Common myeloid progenitor, CD34-positive (primary cell): ENCODE measurements at regions not wholly inside any gene's neighbourhood (a gene's known extent, or its start where the extent isn't known, plus 50 kb on each side); places are given as distances from the start of the nearest gene placed in this dataset.
"Not testable (repeated sequence)": the region's sequence is repeated elsewhere in the genome, so short reads cannot be mapped to it uniquely, and the experiment has no call there.

ENCODE experiments used
- CTCF ChIA-PET: fragments of 350-600 bp; sonication (Branson Sonifier 250); formaldehyde crosslinking; loops from one replicate; lab custom pipeline; 2021; ENCODE audit warnings: antibody characterized with exemption; lab: Charles Lee
- POLR2A ChIA-PET: fragments of 350-600 bp; sonication (Branson Sonifier 250); formaldehyde crosslinking; loops from one replicate; lab custom pipeline; 2021; ENCODE audit warnings: antibody characterized with exemption; lab: Charles Lee
- DNase-seq, 3 donors: peaks; one replicate each; pipeline versions ENCODE4 v3.0.0 to v3.0.0-alpha.2; 2013
- H3K27ac ChIP-seq, 2 experiments: 1 replicate in 1 of 2; 2 replicates in 1 of 2; pipeline ENCODE4 v1.7.0; 2013; ENCODE audit warnings: inconsistent platforms in 2 of 2, low read length in 2 of 2, mild to moderate bottlenecking in 2 of 2, low read depth in 1 of 2, moderate library complexity in 1 of 2; ENCODE audit not compliant: severe bottlenecking in 2 of 2, insufficient read depth in 1 of 2, poor library complexity in 1 of 2
- H3K27me3 ChIP-seq, 5 experiments: replicated peaks in 2 of 5; 1 replicate in 3 of 5; 2 replicates in 2 of 5; pipeline versions ENCODE4 v1.6.1 to v1.7.0; 2013; ENCODE audit warnings: low read length in 4 of 5, mild to moderate bottlenecking in 2 of 5, moderate library complexity in 2 of 5, inconsistent platforms in 1 of 5; ENCODE audit not compliant: insufficient read depth in 5 of 5, control insufficient read depth in 4 of 5
- H3K36me3 ChIP-seq, 4 experiments: 1 replicate in 2 of 4; 2 replicates in 2 of 4; pipeline versions ENCODE4 v1.6.1 to v1.7.0; 2013; ENCODE audit warnings: low read length in 3 of 4, control low read depth in 1 of 4, mild to moderate bottlenecking in 1 of 4; ENCODE audit not compliant: control insufficient read depth in 4 of 4, insufficient read depth in 4 of 4
- H3K4me1 ChIP-seq, 4 experiments: 1 replicate in 3 of 4; 2 replicates in 1 of 4; pipeline versions ENCODE4 v1.6.1 to v1.7.1; 2013; ENCODE audit warnings: low read length in 3 of 4, mild to moderate bottlenecking in 3 of 4, control low read depth in 1 of 4, inconsistent platforms in 1 of 4, moderate library complexity in 1 of 4; ENCODE audit not compliant: control insufficient read depth in 4 of 4, insufficient read depth in 4 of 4; ENCODE audit errors: control extremely low read depth in 1 of 4
- H3K4me3 ChIP-seq, 7 experiments: 1 replicate in 4 of 7; 2 replicates in 3 of 7; pipeline versions ENCODE4 v1.5.1 to v1.7.0; 2013; ENCODE audit warnings: mild to moderate bottlenecking in 7 of 7, low read length in 6 of 7, moderate library complexity in 6 of 7, inconsistent platforms in 2 of 7, low read depth in 2 of 7, control low read depth in 1 of 7; ENCODE audit not compliant: insufficient read depth in 4 of 7, control insufficient read depth in 1 of 7; ENCODE audit errors: extremely low read depth in 1 of 7
- H3K9me3 ChIP-seq, 5 experiments: 1 replicate in 4 of 5; 2 replicates in 1 of 5; pipeline versions ENCODE4 v1.6.1 to v1.7.1; 2013; ENCODE audit warnings: low read length in 4 of 5, mild to moderate bottlenecking in 2 of 5, inconsistent platforms in 1 of 5, low read depth in 1 of 5, moderate library complexity in 1 of 5; ENCODE audit not compliant: control insufficient read depth in 4 of 5, insufficient read depth in 2 of 5; ENCODE audit errors: control extremely low read depth in 1 of 5
- WGBS: methylation state at CpG from one replicate; pipeline ENCODE4 v1.1.5; 2013; ENCODE audit not compliant: insufficient coverage; 5-methylcytosine and 5-hydroxymethylcytosine counted together

DNA sequence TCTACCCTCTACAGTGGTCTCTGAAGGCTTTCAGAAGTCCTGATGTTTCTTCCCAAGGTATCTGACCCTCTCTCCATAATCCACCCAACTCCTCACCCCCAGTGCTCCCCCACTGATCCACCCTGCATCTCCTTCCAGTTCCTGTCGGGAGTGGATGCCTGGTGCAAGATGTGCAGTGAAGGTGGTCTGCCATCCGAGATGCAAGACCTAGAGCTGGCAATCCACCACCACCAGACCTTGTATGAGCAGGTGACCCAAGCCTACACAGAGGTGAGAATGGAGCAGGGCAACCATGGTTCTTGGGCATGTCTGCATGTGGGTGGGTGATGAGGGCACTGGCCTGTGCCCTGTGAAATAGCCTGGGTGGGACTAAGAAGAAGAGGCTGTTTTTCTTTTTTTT lies 337.8 kb upstream of the ROPN1 start:
- H3K27me3 ChIP-seq = peaks cover 0 to 9% (median 0%) of the 10 kb centered on the region in 5 experiments
- 80% methylated on average over 1 of the region's 2 CpGs for WGBS

DNA sequence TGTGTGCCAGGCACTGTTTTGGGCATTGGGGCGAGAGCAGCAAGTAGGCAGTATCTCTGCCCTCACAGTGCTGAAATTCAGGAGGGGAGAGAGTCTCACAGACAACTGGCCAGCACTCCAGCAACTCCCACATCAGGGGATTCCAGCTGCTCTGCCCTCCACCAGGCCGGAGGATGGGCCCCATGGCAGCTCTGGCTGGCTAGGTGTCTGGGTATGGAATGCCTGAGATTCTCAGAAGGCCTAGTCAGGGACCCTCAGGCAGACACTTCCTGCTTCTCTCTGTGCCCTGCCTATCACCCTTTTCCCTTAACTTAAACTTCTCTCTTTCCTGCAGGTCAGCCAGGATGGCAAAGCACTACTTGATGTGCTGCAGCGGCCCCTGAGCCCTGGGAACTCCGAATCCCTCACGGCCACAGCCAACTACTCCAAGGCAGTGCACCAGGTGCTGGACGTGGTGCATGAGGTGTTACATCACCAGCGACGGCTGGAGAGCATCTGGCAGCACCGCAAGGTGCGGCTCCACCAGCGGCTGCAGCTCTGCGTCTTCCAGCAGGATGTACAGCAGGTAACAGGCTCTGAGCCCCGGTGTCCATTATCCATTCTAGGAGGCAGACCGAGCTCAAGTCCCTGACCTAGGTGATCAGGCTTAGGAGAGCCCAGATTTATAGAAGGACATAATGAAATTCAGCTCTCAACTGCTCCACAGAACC lies 342.2 kb upstream of the ROPN1 start:
- ChIA-PET CTCF (interaction anchor here (1.3 kb wide), 1 partner anchor 15 kb away, joined by 3 read pairs; no protein-coding TSS in a partner anchor), POLR2A (no interaction called here)
- 93% methylated on average over 12 of the region's 14 CpGs for WGBS
- Histone ChIP-seq H3K9me3 (no peaks in the 10 kb centered on the region), H3K36me3 (no peaks in the 10 kb centered on the region), H3K27me3 (peaks cover 0 to 10% (median 3%) of the 10 kb centered on the region in 5 experiments), H3K4me1 (no peaks in the 10 kb centered on the region), H3K27ac (no peak overlapping the region), H3K4me3 (no peak overlapping the region)
- DNase-seq = no peak

More for the DNA sequence above, 337.8 kb upstream of the ROPN1 start:
- Histone ChIP-seq H3K36me3 (no peaks in the 10 kb centered on the region), H3K4me1 (no peaks in the 10 kb centered on the region), H3K4me3 (no peak overlapping the region), H3K27ac (no peak overlapping the region), H3K9me3 (no peaks in the 10 kb centered on the region)
- ChIA-PET CTCF (no interaction called here), POLR2A (no interaction called here)
- DNase-seq = no peak

GRCh38 chr3:124336067-124336656 lies 344.2 kb upstream of the ROPN1 start:
- peaks cover 0 to 8% (median 5%) of the 10 kb centered on the region in 5 experiments for H3K27me3 ChIP-seq
- DNase-seq = no peak
- no peak overlapping the region for H3K27ac ChIP-seq
- H3K4me1 ChIP-seq = no peaks in the 10 kb centered on the region
- H3K4me3 ChIP-seq = no peak overlapping the region
- POLR2A ChIA-PET = no interaction called here
- CTCF ChIA-PET = interaction anchor here (1.2 kb wide), 1 partner anchor 132 kb away, joined by 3 read pairs; no protein-coding TSS in a partner anchor
- 82% methylated on average over 4 of the region's 4 CpGs for WGBS
- H3K36me3 ChIP-seq = no peaks in the 10 kb centered on the region
- H3K9me3 ChIP-seq = no peaks in the 10 kb centered on the region

DNA sequence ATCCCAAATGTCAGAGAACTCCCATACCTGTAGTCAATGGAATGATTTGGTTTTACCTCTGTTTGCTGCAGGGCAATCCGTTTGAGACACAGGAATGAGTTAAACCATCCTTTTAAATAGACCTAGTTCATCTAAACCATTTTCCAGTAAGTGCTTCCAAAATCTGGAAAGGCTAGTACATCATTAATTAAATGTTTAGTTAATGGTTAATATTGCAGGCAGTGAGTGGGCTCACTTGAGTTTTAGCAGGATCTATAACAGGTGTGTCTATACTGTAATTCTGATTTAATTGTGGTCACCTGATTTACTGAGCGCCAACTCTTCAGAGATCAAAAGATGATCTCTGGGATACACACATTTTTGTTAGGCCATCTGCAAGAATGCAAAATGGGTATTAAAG lies 353.9 kb upstream of the ROPN1 start:
- Histone ChIP-seq H3K36me3 (no peaks in the 10 kb centered on the region), H3K27me3 (peaks cover 0 to 9% (median 4%) of the 10 kb centered on the region in 5 experiments), H3K4me3 (no peak overlapping the region), H3K27ac (no peak overlapping the region), H3K4me1 (no peaks in the 10 kb centered on the region), H3K9me3 (no peaks in the 10 kb centered on the region)
- ChIA-PET CTCF (no interaction called here), POLR2A (no interaction called here)
- WGBS = 100% methylated on average over 2 of the region's 2 CpGs
- no peak for DNase-seq

GRCh38 chr3:124346487-124346886 lies 354.6 kb upstream of the ROPN1 start:
- Histone ChIP-seq H3K27ac (no peak overlapping the region), H3K9me3 (no peaks in the 10 kb centered on the region), H3K27me3 (peaks cover 0 to 9% (median 2%) of the 10 kb centered on the region in 5 experiments), H3K36me3 (no peaks in the 10 kb centered on the region), H3K4me3 (no peak overlapping the region), H3K4me1 (no peaks in the 10 kb centered on the region)
- 93% methylated on average over 3 of the region's 4 CpGs for WGBS
- no peak for DNase-seq
- ChIA-PET CTCF (no interaction called here), POLR2A (no interaction called here)

GRCh38 chr3:124347418-124347817 lies 355.5 kb upstream of the ROPN1 start:
- peaks cover 0 to 9% (median 2%) of the 10 kb centered on the region in 5 experiments for H3K27me3 ChIP-seq
- H3K9me3 ChIP-seq = no peaks in the 10 kb centered on the region
- H3K4me1 ChIP-seq = no peaks in the 10 kb centered on the region
- ChIA-PET POLR2A (interaction anchor here (0.6 kb wide), 1 partner anchor 202 kb away, joined by 3 read pairs; no protein-coding TSS in a partner anchor), CTCF (interaction anchor here (1.3 kb wide), 1 partner anchor 213 kb away, joined by 4 read pairs; no protein-coding TSS in a partner anchor)
- H3K36me3 ChIP-seq = no peaks in the 10 kb centered on the region
- H3K4me3 ChIP-seq = no peak overlapping the region
- H3K27ac ChIP-seq = no peak overlapping the region
- no peak for DNase-seq
- WGBS = 100% methylated on average over 1 of the region's 2 CpGs

DNA sequence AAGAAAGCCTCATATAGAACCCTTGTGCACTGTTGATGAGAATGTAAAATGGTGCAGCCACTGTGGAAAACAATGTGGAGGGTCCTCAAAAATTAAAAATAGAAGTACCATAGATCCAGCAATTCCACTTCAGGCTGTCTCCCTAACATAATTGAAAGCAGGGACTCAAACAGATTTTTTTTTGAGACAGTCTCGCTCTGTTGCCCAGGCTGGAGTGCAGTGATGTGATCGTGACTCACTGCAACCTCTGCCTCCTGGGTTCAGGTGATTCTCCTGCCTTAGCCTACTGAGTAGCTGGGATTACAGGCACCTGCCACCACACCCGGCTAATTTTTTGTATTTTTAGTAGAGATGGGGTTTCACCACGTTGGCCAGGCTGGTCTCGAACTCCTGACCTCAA lies 356.6 kb upstream of the ROPN1 start:
- H3K4me1 ChIP-seq, H3K27me3 ChIP-seq, DNase-seq, H3K36me3 ChIP-seq, POLR2A ChIA-PET, H3K27ac ChIP-seq, H3K9me3 ChIP-seq, H3K4me3 ChIP-seq: not testable (repeated sequence)
- CTCF ChIA-PET = interaction anchor here (1.3 to 1.7 kb wide), 4 partner anchors 14 to 212 kb away, joined by 3 to 4 read pairs (median 3); no protein-coding TSS in a partner anchor
- 100% methylated on average over 2 of the region's 5 CpGs for WGBS
